ENCODE measurements at regions not wholly inside any gene's neighbourhood (a gene's known extent, or its start where the extent isn't known, plus 50 kb on each side); places are given as distances from the start of the nearest gene placed in this dataset.
"Not testable (repeated sequence)": the region's sequence is repeated elsewhere in the genome, so short reads cannot be mapped to it uniquely, and the experiment has no call there.

DNA sequence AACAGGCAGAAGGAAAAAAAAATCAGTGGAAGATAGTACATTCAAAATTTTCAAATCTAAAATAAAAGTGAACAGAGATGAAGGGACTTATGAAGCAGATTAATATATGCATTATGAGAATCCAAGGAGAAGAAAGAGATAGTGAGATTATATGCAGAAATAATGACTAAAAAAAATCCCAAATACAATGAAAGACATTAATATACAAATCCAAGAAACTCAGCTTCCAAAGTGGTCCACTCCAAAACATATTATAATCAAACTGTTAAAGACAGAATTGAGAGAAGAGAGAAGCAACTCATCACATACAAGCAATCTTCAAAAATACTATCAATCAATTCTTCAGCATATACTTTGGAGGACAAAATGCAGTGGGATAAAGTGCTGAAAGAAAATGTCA lies 73.5 kb upstream of the CARMIL1 start:
- Histone ChIP-seq H3K4me1 (ENCODE audit: control insufficient read depth in 1 of 2, insufficient read depth in 2 of 2, low read length in 2 of 2) (no peaks in the 10 kb centered on the region), H3K27ac (ENCODE audit: low read depth, low read length) (no peak overlapping the region), H3K36me3 (ENCODE audit: control insufficient read depth in 1 of 2, insufficient read depth in 2 of 2, low read length in 2 of 2) (no peaks in the 10 kb centered on the region), H3K27me3 (ENCODE audit: control insufficient read depth in 1 of 2, insufficient read depth in 2 of 2, low read length in 2 of 2) (no peaks in the 10 kb centered on the region), H3K9ac (ENCODE audit: low read depth in 1 of 2, low read length in 2 of 2) (no peak overlapping the region), H3K4me3 (ENCODE audit: low read depth in 1 of 2, low read length in 2 of 2) (no peak overlapping the region), H3K9me3 (ENCODE audit: control insufficient read depth in 1 of 2, low read length in 2 of 2) (no peaks in the 10 kb centered on the region)

DNA sequence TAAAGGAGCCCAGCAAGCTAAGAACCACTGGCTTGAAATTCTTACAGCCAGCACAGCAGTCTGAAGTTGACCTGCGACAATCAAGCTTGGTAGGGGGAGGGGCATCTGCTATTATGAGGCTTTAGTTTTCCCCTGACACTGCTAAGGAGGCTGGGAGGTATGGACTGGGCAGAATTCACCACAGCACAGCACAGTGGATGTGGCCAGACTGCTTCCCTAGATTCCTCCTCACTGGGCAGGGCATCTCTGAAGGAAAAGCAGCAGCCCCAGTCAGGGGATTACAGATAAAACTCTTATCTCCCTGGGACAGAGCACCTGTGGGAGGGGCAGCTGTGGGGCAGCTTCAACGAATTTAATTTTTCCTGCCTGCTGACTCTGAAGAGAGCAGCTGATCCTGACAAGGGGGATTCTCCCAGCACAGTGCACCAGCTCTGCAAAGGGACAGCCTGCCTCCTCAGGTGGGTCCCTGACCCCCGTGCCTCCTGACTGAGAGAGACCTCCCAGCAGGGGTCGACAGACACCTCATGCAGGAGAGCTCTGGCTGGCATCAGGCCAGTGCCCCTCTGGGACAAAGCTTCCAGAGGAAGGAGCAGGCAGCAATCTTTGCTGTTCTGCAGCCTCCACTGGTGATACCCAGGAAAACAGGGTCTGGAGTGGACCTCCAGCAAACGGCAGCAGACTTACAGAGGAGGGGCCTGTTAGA lies 71.6 kb upstream of the CARMIL1 start:
- not testable (repeated sequence) for H3K9ac ChIP-seq (ENCODE audit: low read depth in 1 of 2, low read length in 2 of 2); H3K9me3 ChIP-seq (ENCODE audit: control insufficient read depth in 1 of 2, low read length in 2 of 2); H3K27ac ChIP-seq (ENCODE audit: low read depth, low read length); H3K36me3 ChIP-seq (ENCODE audit: control insufficient read depth in 1 of 2, insufficient read depth in 2 of 2, low read length in 2 of 2); H3K4me1 ChIP-seq (ENCODE audit: control insufficient read depth in 1 of 2, insufficient read depth in 2 of 2, low read length in 2 of 2); H3K4me3 ChIP-seq (ENCODE audit: low read depth in 1 of 2, low read length in 2 of 2); H3K27me3 ChIP-seq (ENCODE audit: control insufficient read depth in 1 of 2, insufficient read depth in 2 of 2, low read length in 2 of 2)

DNA sequence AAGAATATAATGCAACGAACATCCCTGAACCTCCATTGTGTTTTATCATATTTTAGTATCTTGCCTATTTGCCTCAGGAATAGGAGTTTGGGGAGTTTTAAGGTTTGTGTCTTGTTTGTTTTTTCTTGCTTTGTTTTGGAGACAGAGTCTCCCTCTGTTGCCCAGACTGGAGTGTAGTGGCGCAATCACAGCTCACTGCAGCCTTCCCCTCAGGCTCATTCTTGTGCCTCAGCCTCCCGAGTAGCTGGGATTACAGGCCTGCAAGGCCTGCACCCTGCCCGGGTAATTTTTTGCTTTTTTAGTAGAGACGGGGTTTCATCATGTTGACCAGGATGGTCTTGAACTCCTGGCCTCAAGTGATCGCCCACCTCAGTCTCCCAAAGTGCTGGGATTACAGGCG lies 63.3 kb upstream of the CARMIL1 start:
- no peak overlapping the region for H3K9ac ChIP-seq (ENCODE audit: low read depth in 1 of 2, low read length in 2 of 2)
- H3K27ac ChIP-seq (ENCODE audit: low read depth, low read length) = no peak overlapping the region
- H3K27me3 ChIP-seq (ENCODE audit: control insufficient read depth in 1 of 2, insufficient read depth in 2 of 2, low read length in 2 of 2) = peaks cover 0 to 2% of the 10 kb centered on the region in 2 donors
- H3K36me3 ChIP-seq (ENCODE audit: control insufficient read depth in 1 of 2, insufficient read depth in 2 of 2, low read length in 2 of 2) = no peaks in the 10 kb centered on the region
- H3K4me3 ChIP-seq (ENCODE audit: low read depth in 1 of 2, low read length in 2 of 2) = no peak overlapping the region
- H3K9me3 ChIP-seq (ENCODE audit: control insufficient read depth in 1 of 2, low read length in 2 of 2) = no peaks in the 10 kb centered on the region
- no peaks in the 10 kb centered on the region for H3K4me1 ChIP-seq (ENCODE audit: control insufficient read depth in 1 of 2, insufficient read depth in 2 of 2, low read length in 2 of 2)

DNA sequence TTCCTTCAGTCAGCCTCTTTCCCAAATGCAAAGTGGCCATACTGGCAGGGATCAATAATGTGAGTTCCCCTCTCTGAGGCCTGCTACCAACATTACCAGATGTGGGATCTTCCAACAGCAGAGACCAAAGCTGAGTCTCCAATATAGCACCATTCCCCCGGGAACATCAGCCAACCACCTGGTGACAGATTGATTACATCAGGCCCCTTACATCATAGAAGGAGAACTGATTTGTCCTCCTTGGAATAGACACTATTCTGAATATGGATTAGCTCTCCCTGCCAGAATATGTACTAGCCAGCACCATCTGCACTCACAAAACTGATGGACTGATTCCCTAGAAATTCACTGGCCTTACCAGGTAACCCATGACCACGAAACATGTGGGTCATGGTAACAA lies 61.9 kb upstream of the CARMIL1 start:
- Histone ChIP-seq H3K9ac (ENCODE audit: low read depth in 1 of 2, low read length in 2 of 2) (no peak overlapping the region), H3K4me1 (ENCODE audit: control insufficient read depth in 1 of 2, insufficient read depth in 2 of 2, low read length in 2 of 2) (no peaks in the 10 kb centered on the region), H3K4me3 (ENCODE audit: low read depth in 1 of 2, low read length in 2 of 2) (no peak overlapping the region), H3K36me3 (ENCODE audit: control insufficient read depth in 1 of 2, insufficient read depth in 2 of 2, low read length in 2 of 2) (no peaks in the 10 kb centered on the region), H3K27me3 (ENCODE audit: control insufficient read depth in 1 of 2, insufficient read depth in 2 of 2, low read length in 2 of 2) (peaks cover 0 to 4% of the 10 kb centered on the region in 2 donors), H3K27ac (ENCODE audit: low read depth, low read length) (no peak overlapping the region), H3K9me3 (ENCODE audit: control insufficient read depth in 1 of 2, low read length in 2 of 2) (no peaks in the 10 kb centered on the region)

DNA sequence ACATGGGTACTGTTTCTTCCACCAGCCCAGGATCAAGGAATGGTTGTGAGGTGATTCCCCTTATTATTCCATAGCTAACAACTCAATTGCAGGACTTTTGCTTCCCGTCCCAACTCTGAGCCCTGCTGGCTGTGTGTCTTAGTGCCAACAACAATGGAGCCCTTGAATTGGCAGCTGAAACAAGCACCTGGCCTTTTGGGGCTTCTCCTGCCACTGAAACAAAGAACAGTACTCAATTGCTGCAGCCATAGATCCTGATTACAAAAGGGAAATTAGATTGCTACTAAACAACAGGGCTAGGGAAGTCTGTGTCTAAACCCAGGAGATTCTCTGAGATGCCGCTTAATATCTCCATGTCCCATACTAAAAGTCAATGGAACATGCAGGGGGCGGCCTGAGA lies 61.3 kb upstream of the CARMIL1 start:
- H3K9ac ChIP-seq (ENCODE audit: low read depth in 1 of 2, low read length in 2 of 2) = no peak overlapping the region
- H3K27me3 ChIP-seq (ENCODE audit: control insufficient read depth in 1 of 2, insufficient read depth in 2 of 2, low read length in 2 of 2) = peaks cover 0 to 5% of the 10 kb centered on the region in 2 donors
- H3K4me3 ChIP-seq (ENCODE audit: low read depth in 1 of 2, low read length in 2 of 2) = no peak overlapping the region
- no peaks in the 10 kb centered on the region for H3K9me3 ChIP-seq (ENCODE audit: control insufficient read depth in 1 of 2, low read length in 2 of 2)
- no peaks in the 10 kb centered on the region for H3K4me1 ChIP-seq (ENCODE audit: control insufficient read depth in 1 of 2, insufficient read depth in 2 of 2, low read length in 2 of 2)
- no peaks in the 10 kb centered on the region for H3K36me3 ChIP-seq (ENCODE audit: control insufficient read depth in 1 of 2, insufficient read depth in 2 of 2, low read length in 2 of 2)
- no peak overlapping the region for H3K27ac ChIP-seq (ENCODE audit: low read depth, low read length)

DNA sequence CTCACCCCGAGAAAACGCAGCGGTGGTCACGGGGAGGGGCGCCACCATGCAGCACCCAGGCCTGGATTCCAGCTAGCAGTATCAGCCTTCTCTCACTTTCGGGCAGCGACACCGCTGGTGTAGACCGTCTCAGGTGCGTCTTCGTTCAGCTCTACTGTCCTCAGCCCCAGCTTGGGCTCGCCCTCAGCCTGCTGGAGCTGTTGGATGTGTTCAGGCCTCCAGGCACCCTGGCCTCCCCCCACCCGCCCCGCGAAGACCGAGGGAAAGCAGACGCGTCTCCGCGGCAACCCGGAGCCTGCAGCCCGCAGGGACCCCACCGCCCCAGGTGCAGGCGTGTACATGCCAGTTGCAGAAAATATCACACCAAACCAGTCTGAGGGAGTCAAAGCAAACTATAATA lies 60.8 kb upstream of the CARMIL1 start:
- no peak overlapping the region for H3K27ac ChIP-seq (ENCODE audit: low read depth, low read length)
- peaks cover 0 to 5% of the 10 kb centered on the region in 2 donors for H3K27me3 ChIP-seq (ENCODE audit: control insufficient read depth in 1 of 2, insufficient read depth in 2 of 2, low read length in 2 of 2)
- no peaks in the 10 kb centered on the region for H3K36me3 ChIP-seq (ENCODE audit: control insufficient read depth in 1 of 2, insufficient read depth in 2 of 2, low read length in 2 of 2)
- no peak overlapping the region for H3K9ac ChIP-seq (ENCODE audit: low read depth in 1 of 2, low read length in 2 of 2)
- no peak overlapping the region for H3K4me3 ChIP-seq (ENCODE audit: low read depth in 1 of 2, low read length in 2 of 2)
- no peaks in the 10 kb centered on the region for H3K9me3 ChIP-seq (ENCODE audit: control insufficient read depth in 1 of 2, low read length in 2 of 2)
- no peaks in the 10 kb centered on the region for H3K4me1 ChIP-seq (ENCODE audit: control insufficient read depth in 1 of 2, insufficient read depth in 2 of 2, low read length in 2 of 2)

DNA sequence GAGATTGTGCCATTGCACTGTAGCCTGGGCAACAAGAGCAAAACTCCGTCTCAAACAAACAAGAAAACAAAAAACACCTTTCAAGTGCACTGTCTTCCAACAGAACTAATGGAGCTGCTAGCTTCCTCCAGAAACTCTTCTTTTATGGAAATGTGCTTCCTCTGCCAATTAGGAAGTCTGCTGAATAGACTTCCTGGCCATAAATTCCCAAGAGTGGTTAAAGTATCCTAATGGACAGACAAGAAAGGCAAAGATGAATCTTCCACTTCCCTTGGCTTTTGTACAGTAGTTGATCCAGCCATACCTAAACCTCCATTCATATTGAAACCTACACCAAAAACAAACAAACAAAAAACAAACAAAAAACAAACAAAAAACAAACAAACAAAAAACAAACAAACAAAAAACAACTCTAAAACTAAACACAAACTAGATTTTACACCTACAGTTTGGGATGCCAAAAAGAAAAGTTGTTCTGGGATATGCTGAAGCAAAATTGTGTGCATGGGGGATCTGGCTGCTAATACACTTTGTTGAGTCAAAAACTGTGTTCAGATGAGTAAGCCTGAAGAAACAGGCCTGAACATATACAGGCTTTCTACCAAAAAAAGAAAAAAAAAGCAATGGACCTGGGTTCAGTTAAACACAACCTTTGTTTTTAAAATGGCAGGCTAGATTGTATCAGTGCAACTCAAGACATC lies 59.8 kb upstream of the CARMIL1 start:
- H3K27me3 ChIP-seq (ENCODE audit: control insufficient read depth in 1 of 2, insufficient read depth in 2 of 2, low read length in 2 of 2) = peaks cover 0 to 5% of the 10 kb centered on the region in 2 donors
- no peaks in the 10 kb centered on the region for H3K9me3 ChIP-seq (ENCODE audit: control insufficient read depth in 1 of 2, low read length in 2 of 2)
- H3K9ac ChIP-seq (ENCODE audit: low read depth in 1 of 2, low read length in 2 of 2) = no peak overlapping the region
- no peak overlapping the region for H3K27ac ChIP-seq (ENCODE audit: low read depth, low read length)
- H3K4me1 ChIP-seq (ENCODE audit: control insufficient read depth in 1 of 2, insufficient read depth in 2 of 2, low read length in 2 of 2) = no peaks in the 10 kb centered on the region
- H3K36me3 ChIP-seq (ENCODE audit: control insufficient read depth in 1 of 2, insufficient read depth in 2 of 2, low read length in 2 of 2) = no peaks in the 10 kb centered on the region
- no peak overlapping the region for H3K4me3 ChIP-seq (ENCODE audit: low read depth in 1 of 2, low read length in 2 of 2)

DNA sequence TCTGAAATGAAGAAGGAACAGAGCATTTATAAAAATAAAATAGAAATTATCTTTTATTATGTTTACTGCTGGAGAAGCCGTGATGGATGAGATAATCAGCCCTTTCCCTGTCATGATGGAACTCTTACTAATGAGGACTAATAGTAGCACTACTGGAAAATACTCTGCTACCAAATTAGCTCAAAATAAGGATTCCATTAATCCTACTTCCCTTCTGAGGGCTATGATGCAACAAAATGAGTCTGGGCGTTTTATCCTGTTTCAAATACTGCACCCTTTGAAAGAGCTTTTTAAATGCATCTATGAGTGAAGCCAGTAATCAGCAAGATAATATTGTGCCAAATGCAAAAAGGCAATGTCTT lies 59.3 kb upstream of the CARMIL1 start:
- no peak overlapping the region for H3K27ac ChIP-seq (ENCODE audit: low read depth, low read length)
- H3K9ac ChIP-seq (ENCODE audit: low read depth in 1 of 2, low read length in 2 of 2) = no peak overlapping the region
- no peaks in the 10 kb centered on the region for H3K4me1 ChIP-seq (ENCODE audit: control insufficient read depth in 1 of 2, insufficient read depth in 2 of 2, low read length in 2 of 2)
- no peaks in the 10 kb centered on the region for H3K9me3 ChIP-seq (ENCODE audit: control insufficient read depth in 1 of 2, low read length in 2 of 2)
- H3K4me3 ChIP-seq (ENCODE audit: low read depth in 1 of 2, low read length in 2 of 2) = no peak overlapping the region
- peaks cover 0 to 5% of the 10 kb centered on the region in 2 donors for H3K27me3 ChIP-seq (ENCODE audit: control insufficient read depth in 1 of 2, insufficient read depth in 2 of 2, low read length in 2 of 2)
- H3K36me3 ChIP-seq (ENCODE audit: control insufficient read depth in 1 of 2, insufficient read depth in 2 of 2, low read length in 2 of 2) = no peaks in the 10 kb centered on the region

DNA sequence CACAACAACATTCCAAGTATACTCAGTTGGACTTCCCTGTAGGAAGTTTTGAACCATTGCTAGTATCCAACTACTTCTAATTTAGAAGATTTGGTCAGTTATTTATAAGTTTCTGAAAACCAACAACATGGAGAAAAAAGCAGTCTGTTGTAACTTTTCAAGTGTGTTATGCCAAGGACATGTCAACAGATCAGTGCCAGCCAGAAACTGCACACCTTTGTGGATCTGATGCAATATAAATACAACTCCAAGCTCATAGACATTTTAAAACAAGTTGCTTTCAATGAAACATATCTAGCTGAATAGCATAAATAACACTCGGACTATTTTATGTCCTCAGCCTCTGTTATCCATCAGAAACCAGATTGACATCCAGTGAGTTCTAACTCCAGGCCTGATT lies 58.3 kb upstream of the CARMIL1 start:
- Histone ChIP-seq H3K27me3 (ENCODE audit: control insufficient read depth in 1 of 2, insufficient read depth in 2 of 2, low read length in 2 of 2) (peaks cover 0 to 5% of the 10 kb centered on the region in 2 donors), H3K36me3 (ENCODE audit: control insufficient read depth in 1 of 2, insufficient read depth in 2 of 2, low read length in 2 of 2) (no peaks in the 10 kb centered on the region), H3K4me3 (ENCODE audit: low read depth in 1 of 2, low read length in 2 of 2) (no peak overlapping the region), H3K27ac (ENCODE audit: low read depth, low read length) (no peak overlapping the region), H3K4me1 (ENCODE audit: control insufficient read depth in 1 of 2, insufficient read depth in 2 of 2, low read length in 2 of 2) (no peaks in the 10 kb centered on the region), H3K9ac (ENCODE audit: low read depth in 1 of 2, low read length in 2 of 2) (no peak overlapping the region), H3K9me3 (ENCODE audit: control insufficient read depth in 1 of 2, low read length in 2 of 2) (no peaks in the 10 kb centered on the region)

DNA sequence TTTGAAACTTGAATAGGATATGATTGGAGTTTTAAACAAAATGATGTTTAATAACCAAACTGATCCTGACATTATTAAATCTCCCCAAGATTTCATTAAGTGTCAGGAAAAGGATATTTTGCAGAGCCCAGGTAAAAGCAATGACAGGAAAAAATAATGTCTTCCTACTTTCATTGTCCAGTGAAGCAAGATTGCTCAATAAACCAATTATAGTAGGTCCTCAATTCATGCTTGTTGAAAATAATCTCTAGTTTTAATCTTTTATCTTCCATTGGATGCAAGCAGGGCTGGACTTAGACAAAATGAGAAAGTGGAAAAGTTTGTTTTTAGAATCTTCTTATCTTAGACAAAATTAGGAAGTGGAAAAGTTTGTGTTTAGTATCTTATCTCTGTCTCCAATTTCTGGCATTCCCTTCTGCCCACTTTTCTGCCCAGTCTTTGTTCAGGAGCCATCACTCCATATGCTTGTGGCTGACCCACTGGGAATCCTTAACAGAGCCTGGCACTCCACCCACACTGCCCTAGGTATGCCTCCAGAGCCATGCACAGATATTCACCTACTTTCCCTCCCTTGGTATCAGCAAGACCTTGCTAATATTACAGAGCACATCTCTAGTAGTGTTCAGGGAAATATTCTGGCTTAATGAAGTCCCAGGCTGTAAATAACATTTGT lies 57.0 kb upstream of the CARMIL1 start:
- Histone ChIP-seq H3K9ac (ENCODE audit: low read depth in 1 of 2, low read length in 2 of 2) (no peak overlapping the region), H3K9me3 (ENCODE audit: control insufficient read depth in 1 of 2, low read length in 2 of 2) (no peaks in the 10 kb centered on the region), H3K4me1 (ENCODE audit: control insufficient read depth in 1 of 2, insufficient read depth in 2 of 2, low read length in 2 of 2) (no peaks in the 10 kb centered on the region), H3K36me3 (ENCODE audit: control insufficient read depth in 1 of 2, insufficient read depth in 2 of 2, low read length in 2 of 2) (no peaks in the 10 kb centered on the region), H3K4me3 (ENCODE audit: low read depth in 1 of 2, low read length in 2 of 2) (no peak overlapping the region), H3K27me3 (ENCODE audit: control insufficient read depth in 1 of 2, insufficient read depth in 2 of 2, low read length in 2 of 2) (peaks cover 0 to 2% of the 10 kb centered on the region in 2 donors), H3K27ac (ENCODE audit: low read depth, low read length) (no peak overlapping the region)

Data from duodenal mucosa (tissue), 2 donors.